ENCODE measurements at regions not wholly inside any gene's neighbourhood (a gene's known extent, or its start where the extent isn't known, plus 50 kb on each side); places are given as distances from the start of the nearest gene placed in this dataset.

DNA sequence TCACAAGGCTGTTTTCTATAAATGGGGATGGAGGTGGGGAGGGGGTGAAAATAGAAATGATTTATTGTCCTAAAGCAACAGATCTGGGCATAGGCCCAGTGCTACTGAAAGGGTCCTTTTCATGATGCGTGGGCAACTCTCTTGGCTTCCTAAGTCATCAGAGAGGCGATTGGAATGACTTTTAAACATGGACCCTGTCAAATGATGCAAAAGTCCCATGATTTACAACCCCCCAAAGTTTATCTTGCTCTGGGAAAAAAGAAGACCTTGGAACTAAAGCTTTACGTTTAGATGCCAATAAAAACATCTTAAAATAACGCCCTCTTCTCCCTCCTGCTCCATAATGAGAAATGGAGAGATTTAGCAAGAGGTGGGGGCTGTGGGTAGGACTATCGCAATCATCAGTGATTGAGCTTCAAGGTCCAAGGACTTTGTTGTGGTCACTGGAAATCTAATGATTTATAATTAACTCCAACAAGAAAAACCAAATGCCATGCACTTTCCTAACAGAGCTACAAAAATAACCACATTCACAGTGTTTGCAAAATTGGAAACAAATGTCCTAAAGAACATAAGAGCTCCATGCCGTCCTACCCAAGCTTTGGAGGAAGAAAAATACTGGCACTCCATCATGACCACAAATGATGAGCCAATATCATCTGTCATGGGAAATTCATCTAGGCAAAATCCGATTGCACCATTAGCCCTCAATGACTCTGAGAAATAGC lies 167.5 kb upstream of the CLINT1 start:
- DNase-seq (ENCODE audit: low read depth in 2 of 2), result no peak

DNA sequence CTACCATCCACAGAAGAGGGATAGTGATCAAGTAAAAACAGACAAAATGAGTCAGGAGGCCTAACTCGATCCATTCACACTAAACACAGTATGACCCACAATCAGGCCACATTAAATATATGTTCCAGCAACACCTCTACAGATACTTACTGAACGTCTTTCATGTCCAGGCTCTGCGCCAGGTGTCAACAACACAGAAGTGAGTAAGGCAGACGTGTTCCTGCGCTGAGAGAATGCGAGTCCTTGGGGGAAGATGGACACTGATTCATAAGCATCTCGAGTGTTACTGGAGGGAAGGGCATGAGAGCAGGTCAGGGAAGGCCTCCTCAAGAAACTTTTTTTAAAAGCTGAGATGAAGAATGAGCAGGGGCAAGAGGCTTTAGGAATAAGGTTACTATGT lies 164.3 kb upstream of the CLINT1 start:
- DNase-seq (ENCODE audit: low read depth in 2 of 2), result no peak

DNA sequence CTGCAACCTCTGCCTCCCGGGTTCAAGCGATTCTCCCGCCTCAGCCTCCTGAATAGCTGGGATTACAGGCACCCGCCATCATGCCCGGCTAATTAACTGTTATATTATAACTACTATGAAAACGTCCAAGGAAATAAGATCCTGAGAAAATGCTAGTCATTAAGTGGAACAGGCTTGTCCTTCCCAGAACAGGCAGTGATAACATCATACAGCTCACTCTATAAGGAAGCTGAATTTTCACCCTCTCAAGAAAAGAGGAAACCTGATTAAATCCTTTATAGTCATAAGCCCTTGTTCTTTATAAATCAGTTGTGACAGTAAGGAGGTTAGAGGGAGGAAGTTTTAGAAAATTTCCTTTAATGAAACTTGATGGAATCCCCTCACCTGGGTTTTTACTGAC lies 163.9 kb upstream of the CLINT1 start:
- no peak for DNase-seq (ENCODE audit: low read depth in 2 of 2)

DNA sequence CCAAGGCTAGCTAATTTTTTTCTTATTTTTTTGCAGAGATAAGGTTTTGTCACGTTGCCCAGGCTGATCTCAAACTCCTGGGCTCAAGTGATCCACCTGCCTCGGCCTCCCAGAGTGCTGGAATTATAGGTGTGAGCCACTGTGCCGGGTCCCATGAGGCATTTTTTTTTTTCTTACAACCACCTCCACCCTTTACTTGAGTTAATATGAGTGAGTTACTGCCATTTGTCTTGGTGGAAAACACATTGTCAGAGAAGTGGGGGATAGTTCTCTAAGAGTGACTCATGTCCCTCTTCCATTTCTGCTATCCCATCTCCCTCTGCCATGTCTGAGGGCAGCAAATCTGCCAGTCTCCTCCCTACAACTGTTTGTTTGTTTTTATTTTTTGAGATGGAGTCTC lies 163.4 kb upstream of the CLINT1 start:
- DNase-seq (ENCODE audit: low read depth in 2 of 2), result no peak

DNA sequence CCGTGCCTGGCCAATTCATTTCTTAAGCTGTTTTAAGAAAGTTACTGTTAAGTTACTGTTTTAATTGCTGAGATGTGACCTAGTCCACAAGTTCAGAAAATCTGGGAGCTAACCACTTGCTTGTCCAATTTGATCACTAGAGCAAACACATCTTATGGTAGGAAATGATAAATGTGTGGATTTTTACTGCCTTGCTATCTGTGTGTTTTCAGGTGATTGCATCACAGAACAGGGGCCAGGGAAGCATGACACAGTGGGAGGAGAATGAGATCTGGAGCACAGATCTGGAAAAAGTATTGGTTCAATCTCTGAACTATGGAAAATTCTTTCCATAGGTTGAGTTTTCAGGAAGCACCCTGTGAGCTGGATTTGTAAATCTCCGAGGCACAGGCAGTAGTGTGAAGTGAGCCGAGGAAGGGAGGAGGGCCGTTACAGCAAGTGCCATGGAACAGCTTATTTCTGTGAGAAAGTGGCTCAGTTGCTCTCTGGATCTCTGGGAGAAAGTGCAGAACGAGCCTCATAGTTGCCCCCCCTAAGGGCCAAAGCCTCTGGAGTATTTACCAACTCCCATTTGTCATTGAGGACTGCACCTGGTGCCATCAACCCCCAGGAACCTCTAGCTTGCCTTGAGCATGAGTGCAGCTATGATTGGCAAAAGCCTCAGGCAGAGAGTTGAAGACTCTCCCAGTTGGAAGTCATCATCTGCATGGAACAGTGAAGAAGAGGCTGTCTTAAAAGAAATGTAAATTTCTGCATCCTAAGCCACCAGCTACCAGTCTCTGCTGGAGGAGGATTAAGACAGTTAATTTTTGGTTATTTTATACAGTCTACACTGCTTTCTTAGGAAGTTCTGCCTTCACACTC lies 161.8 kb upstream of the CLINT1 start:
- no peak for DNase-seq (ENCODE audit: low read depth in 2 of 2)

DNA sequence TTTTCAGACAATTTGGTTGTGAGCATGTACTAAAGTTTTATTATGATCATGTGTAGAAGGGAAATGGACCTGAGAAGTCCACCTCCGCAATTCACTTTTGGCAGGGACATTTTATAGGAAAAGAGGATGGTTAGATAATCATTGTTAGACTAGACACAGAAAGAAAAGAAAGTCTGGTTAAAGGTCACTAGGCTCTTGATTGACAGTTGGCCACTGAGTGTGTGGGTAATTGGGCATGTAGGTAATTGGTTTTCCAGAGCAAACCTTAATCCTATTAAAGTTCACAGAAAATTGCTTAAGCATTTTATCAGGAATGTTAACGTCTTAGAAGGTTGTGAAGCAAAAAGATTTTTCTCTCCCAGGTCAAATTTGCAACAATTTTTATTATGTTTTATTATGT lies 158.5 kb upstream of the CLINT1 start:
- DNase-seq (ENCODE audit: low read depth in 2 of 2), result no peak

DNA sequence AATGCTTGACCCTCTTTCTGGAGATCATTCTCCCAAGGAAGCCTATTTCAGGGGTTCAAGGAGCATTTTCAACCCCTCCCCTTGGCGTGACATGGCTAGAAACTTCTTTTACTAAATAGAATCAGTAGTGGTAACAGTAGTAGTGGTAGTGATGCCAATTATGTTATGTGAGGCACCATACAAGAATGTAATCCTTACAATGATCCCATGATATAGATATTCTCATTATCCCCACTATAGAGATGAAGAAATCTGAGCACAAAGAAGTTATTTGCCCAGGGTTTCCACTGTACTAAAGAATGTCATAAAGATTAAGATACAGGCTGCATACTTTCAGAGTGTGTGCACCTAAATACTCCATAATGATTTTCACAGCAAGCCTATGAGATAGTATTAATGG lies 155.4 kb upstream of the CLINT1 start:
- no peak for DNase-seq (ENCODE audit: low read depth in 2 of 2)

DNA sequence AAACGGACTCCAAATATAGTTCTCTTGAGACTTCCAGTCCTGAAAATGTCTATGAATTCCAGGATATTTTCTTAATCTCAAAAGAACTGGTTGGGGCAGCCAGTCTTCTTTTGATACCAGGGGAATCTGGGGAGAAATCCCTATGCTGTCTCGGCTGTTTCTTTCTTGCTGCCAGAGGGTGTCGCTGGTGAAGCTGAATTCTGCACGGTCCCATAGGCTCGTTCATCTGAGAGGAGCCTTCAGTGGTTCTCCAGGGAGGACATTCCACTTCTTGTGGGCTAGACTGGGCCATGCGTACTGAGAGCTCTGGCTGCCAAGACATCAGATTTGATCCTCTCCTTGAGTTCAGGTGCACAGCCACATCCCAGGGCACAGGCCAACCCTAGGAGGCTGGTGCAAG lies 155.0 kb upstream of the CLINT1 start:
- DNase-seq (ENCODE audit: low read depth in 2 of 2), result no peak

DNA sequence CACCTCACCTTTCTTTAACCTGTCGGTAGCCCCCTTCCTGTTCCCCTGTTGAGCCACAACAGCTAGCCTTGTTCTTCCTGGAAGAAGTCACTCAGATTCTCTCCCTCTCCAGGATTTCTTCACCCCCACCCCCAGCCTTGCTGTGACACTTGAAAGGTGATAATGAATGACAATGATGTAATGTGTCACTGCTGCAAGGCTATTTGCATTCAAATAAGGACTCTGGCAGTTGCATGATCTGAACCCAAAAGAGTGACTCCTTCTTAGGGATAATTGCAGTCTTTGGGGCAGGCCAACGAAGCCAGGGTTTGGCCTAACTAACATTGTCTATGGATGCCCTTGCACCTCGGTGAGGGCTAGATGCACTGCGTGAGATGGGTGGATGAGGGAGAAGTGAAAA lies 154.4 kb upstream of the CLINT1 start:
- DNase-seq (ENCODE audit: low read depth in 2 of 2), result no peak

DNA sequence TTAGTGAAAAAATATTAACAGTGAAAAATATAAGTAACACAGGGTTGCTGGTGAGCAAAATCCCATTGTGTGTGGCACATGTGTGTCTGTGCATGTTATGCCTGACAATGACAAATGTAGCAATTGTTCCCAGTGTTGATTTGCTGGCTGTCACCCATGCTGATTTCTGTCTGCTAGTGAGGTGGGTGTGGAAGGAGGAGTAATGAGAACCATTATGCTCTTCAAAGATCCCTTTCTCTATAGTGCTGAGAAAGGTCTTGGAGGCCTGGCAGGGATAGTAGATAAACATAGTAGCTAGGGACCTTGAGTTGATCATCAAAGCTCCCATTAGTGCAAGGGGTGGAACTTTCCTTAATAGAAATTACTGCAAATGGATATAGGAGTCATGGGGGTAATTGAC lies 152.5 kb upstream of the CLINT1 start:
- DNase-seq (ENCODE audit: low read depth in 2 of 2), result no peak

DNA sequence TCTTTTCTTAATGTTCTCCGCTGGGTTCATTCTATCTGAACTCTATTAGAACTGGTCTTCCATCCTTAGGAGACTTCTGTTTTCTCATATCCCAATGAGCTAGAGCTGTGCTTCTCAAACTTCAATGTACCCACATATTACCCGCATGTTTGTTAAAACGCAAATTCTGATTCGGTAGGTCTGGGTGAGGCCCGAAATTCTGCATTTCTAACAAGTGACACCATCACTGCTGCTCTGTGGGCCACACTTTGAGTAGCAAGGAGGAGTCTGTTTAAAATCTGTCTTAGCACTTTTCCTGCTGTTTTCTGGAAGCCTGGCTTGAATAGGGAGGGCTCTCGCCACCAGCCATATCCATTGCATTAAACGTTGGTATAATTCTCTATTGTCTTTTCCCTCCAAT lies 151.9 kb upstream of the CLINT1 start:
- no peak for DNase-seq (ENCODE audit: low read depth in 2 of 2)

DNA sequence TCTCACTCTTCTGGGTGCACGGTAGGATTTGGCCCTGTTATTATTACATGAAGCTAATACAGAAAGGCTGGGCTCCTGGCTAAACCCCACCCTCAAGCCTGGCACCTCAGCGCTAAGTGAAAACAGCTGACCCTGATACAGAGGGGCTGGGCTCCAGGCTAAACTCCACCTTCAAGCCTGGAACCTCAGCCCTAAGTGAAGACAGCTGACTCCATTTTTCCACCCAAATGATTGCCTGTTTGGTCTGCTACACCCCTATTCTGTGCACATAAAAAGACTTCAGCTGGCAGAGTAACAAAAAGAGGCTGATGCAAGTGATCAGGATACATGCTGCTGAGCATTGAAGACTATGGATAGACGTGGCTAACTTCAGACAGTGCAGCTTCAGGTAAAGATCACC lies 148.4 kb upstream of the CLINT1 start:
- DNase-seq (ENCODE audit: low read depth in 2 of 2), result no peak

DNA sequence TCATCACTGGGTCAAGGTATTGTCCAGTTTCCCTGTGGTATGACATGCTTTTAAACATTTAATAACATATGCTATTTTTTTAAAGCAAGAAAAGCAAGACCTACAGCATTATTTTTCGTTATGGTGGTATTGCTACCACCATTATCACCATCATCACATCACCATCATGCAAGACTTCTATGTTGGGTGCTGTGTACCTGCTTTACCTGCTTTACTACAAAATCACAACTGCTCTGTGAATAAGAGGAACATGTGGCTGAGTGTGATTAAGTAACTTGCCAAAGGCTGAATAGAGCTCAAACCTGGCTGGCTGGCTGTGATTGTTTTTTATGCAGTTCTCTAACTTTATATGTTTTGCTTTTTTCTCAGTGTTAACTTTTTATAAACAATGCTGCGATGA lies 140.8 kb upstream of the CLINT1 start:
- no peak for DNase-seq (ENCODE audit: low read depth in 2 of 2)

DNA sequence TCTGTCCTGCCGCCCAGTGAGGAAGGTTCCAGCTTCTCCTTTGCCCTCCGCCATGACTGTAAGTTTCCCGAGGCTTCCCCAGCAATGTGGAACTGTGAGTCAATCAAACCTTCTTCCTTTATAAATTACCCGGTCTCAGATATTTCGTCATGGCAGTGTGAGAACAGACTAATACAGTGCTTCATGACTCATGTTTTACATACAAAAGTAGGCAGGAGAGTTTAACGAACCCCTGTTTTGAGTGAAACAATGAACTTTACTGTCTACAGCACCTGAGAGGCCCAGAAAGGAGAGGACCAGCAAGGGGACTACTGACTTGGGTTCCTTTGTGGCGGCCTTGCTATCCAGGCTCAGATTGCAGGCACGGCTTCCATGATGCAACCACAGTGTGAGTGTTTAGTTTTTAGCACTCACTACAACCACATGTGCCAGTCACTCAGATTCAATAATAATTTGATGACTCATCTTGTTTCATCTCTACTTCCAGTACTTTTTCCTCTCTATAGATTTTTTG lies 139.1 kb upstream of the CLINT1 start:
- no peak for DNase-seq (ENCODE audit: low read depth in 2 of 2)

DNA sequence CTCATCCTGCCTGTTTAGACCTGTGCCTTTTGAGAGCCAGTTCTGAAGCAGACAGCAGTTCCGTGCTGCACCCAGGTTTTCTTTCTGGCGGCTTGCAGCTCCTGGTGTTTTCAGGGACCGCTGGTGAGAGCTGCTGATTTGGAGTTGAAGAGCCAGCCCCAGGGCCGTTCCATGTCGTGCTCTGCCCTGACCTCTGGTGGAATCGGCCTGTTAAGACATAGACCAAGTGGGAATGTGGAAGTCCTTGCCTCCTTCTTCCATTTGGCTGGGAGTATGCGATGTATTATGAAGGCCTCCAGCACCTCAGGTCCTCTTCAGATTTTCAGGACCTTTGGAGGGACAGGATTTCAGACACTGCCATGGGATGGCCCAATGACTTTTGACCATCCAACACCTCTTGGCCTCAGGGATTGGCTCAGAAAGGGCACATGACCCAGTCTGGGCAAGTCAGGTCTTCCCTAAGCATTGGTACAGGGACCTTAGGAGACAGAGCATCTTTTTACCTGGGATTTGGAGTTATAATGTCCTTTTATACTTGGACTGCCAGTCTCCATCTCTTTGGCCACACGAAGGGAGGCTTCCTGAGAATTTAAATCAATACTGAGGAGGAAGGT lies 136.1 kb upstream of the CLINT1 start:
- peak; percentile 25 to 47 for DNase-seq (ENCODE audit: low read depth in 2 of 2)

DNA sequence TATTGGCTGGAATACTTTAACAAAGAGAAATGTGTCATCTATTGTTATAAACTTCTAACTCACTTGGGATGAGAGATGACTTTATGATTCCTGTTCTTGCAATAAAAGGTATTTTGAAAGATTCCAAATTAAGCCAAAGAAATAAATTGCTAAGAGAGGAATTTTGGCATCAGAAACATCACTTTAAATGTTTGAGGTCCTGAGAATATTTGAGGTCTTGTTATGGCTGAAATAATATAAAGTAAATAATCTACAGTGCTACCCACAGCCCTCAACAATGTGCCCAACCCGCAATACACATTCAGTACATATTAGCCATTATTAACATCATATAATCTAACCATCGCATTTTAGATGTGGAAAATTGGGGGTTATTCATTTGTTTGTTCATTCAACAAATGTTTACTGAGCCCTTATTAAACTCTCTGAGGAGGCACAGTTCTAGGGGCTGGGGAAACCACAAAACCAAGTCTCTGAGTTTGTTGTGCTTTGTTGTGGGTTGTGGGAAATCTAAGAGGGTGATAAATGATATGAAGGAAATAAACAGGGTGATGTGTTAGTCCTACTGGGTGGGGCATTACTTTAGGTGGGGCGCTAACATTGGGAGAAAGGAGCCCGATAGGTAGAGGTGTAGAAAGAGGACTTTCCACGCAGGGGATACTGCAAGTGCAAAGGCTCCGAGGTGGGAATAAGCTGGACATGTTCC lies 135.2 kb upstream of the CLINT1 start:
- DNase-seq (ENCODE audit: low read depth in 2 of 2), result no peak

DNA sequence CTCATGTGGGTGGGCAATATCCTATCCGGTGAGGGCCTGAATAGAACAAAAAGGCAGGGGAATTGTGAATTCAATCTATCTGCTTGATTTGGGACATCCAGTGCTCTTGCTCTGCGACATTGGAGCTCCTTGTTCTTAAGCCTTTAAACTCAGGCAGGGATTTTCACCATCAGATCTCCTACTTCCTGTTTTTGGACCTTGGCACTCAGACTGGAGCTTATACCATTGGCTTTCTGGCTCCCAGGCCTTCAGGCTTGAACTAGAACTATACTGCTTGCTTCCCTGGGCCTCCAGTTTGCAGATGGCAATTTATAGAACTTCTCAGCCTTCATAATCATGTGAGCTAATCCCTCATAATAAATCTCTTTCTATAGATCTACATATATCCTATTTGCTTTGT lies 134.3 kb upstream of the CLINT1 start:
- no peak for DNase-seq (ENCODE audit: low read depth in 2 of 2)

DNA sequence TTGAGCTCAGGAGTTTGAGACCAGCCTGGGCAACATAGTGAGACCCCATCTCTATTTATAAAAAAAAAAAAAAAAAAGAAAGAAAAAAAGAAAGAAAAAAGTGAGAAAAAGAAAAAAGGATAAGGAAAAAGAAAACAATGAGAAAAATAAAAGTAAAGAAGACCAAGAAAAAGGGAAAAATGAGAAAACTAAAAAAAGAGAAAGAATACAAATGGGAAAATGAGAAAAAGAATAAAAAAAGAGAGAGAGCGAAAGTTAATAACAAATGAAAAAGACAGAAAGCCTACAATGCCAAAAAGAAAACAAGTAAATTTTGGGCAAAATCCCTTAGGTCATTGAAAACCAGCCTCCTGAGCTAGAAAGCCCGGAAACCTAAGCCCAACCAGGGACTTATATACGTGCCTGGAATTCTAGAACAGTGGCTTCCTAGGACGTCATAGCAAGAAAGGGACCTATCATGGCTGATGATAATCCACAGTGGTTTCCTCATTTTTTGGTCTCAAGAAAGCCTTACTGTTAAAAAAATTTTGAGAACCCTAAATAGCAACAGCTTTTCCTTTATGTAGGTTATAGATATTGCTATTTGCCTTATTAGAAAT lies 131.7 kb upstream of the CLINT1 start:
- no peak for DNase-seq (ENCODE audit: low read depth in 2 of 2)

DNA sequence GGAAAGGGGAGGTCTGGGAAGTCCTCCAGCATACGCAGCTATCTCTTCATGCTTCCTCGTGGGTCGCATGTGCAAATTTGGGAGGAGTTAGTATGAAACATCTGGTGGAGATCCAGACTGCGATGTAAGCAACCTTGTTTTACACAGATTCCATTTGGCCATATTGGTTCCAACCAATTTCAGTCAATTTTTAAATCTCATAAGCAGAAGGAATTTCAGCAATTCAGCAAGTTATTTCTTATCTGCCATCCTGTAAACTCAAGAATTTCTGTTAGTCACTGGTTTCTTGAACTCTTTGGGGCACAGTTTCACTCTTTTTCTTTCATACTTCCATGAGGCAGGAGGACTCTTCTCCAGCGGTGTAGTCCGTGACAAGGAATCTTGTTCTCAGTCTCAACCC lies 130.4 kb upstream of the CLINT1 start:
- no peak for DNase-seq (ENCODE audit: low read depth in 2 of 2)

DNA sequence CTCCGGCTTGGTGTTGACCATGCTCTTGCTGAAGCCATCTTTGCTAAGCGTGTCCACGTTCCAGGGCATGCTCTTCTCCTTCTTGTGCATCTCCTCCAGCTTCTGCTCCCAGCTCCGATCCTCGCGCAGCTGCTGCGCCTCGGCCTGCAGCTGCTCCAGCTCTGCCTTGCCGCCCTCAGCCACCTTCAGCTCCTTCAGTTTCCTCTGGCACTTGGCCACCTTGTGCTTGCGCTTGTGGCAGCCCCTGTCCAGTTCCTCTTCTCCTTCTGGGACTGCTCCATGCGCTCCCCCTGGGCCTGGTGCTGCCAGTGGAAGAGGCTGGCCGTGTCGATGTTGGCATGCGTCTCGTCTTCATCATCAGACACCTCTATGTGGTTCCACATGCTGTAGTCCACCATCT lies 128.3 kb upstream of the CLINT1 start:
- no peak for DNase-seq (ENCODE audit: low read depth in 2 of 2)

DNA sequence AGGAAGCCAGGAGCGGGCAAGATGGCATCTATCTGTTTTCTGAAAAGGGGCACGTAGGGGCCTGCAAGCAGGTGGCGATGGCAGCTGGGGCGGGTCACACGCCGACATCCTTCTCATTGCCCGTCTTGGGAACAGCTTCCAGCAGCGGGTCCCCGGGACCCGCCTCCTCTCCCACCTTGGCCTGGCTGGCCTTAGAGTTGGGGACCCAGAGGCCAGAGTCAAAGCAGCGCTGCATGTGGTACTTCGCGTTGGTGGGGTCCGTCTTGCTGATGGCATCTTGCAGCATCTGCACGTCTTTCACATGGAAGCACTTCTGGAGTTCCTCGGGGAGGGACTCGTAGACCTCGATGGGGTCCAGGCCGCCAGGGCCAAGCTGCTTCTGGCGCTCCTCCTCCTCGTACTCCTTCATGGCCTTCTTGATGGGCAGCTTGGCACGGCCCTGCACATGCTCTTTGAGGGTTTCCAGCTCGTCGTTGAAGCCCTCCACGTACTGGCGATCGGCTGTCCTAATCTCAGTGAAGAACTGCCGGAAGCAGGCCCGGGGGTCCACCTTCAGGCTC lies 127.6 kb upstream of the CLINT1 start:
- no peak for DNase-seq (ENCODE audit: low read depth in 2 of 2)
